Caco-2 (cell line): ENCODE measurements at regions not wholly inside any gene's neighbourhood (a gene's known extent, or its start where the extent isn't known, plus 50 kb on each side); places are given as distances from the start of the nearest gene placed in this dataset.
"Not testable (repeated sequence)": the region's sequence is repeated elsewhere in the genome, so short reads cannot be mapped to it uniquely, and the experiment has no call there.

Experiments
- BruUV-seq: library from RNA; stranded (reverse); fragments of 400-500 nt; replicated peaks from 2 replicates; lab custom pipeline; 2021; lab: Mats Ljungman, UMichigan
- CTCF ChIA-PET: fragments of 300-600 bp; sonication (Branson Sonifier 250); formaldehyde crosslinking; loops from one replicate; lab custom pipeline; 2022; ENCODE audit warnings: antibody characterized with exemption; lab: Charles Lee
- POLR2A ChIA-PET: fragments of 300-600 bp; sonication (Branson Sonifier 250); formaldehyde crosslinking; loops from one replicate; lab custom pipeline; 2022; ENCODE audit warnings: antibody characterized with exemption; lab: Charles Lee
- DNase-seq, 2 experiments: peaks; one replicate each; pipeline versions ENCODE4 v3.0.0 to v3.0.0-alpha.2; 2020 to 2022
- H3K27me3 ChIP-seq: replicated peaks from 2 replicates; pipeline ENCODE4 v1.6.0; 2011; ENCODE audit warnings: low read length; ENCODE audit not compliant: control insufficient read depth, insufficient read depth
- H3K36me3 ChIP-seq: 2 replicates; pipeline ENCODE4 v1.5.1; 2011; ENCODE audit warnings: low read length; ENCODE audit not compliant: control insufficient read depth, insufficient read depth
- H3K4me1 ChIP-seq: fragments of 250-450 bp; sonication (Bioruptor Pico); 2 replicates; pipeline ENCODE4 v1.5.1; 2020; ENCODE audit warnings: mild to moderate bottlenecking
- H3K4me3 ChIP-seq: 2 replicates; pipeline ENCODE4 v1.5.1; 2011; ENCODE audit warnings: low read depth, mild to moderate bottlenecking, control low read depth, low read length
- H3K9me3 ChIP-seq: fragments of 250-450 bp; sonication (Bioruptor Pico); 2 replicates; pipeline ENCODE4 v1.5.1; 2020; ENCODE audit warnings: mild to moderate bottlenecking, moderate library complexity
- H3K27ac Mint-ChIP-seq: one replicate; pipeline ENCODE4 v1.8.0; 2022; ENCODE audit warnings: mixed read lengths; ENCODE audit not compliant: unreplicated experiment
- H3K27me3 Mint-ChIP-seq: one replicate; pipeline ENCODE4 v1.8.0; 2022; ENCODE audit warnings: mixed read lengths; ENCODE audit not compliant: insufficient read depth, unreplicated experiment
- H3K36me3 Mint-ChIP-seq: one replicate; pipeline ENCODE4 v1.8.0; 2022; ENCODE audit warnings: mild to moderate bottlenecking, mixed read lengths; ENCODE audit not compliant: insufficient read depth, unreplicated experiment
- H3K4me1 Mint-ChIP-seq: one replicate; pipeline ENCODE4 v1.8.0; 2022; ENCODE audit warnings: low read depth, mixed read lengths; ENCODE audit not compliant: unreplicated experiment
- H3K4me3 Mint-ChIP-seq: one replicate; pipeline ENCODE4 v1.8.0; 2022; ENCODE audit warnings: mild to moderate bottlenecking, moderate library complexity, mixed read lengths; ENCODE audit not compliant: unreplicated experiment
- H3K9me3 Mint-ChIP-seq: one replicate; pipeline ENCODE4 v1.8.0; 2022; ENCODE audit warnings: mixed read lengths; ENCODE audit not compliant: unreplicated experiment
- intact Hi-C: fragments of 100-400 bp; cut with micrococcal nuclease; formaldehyde crosslinking; loops from one replicate; pipeline ENCODE4 v1.10.0; 2022; ENCODE audit not compliant: unreplicated experiment
- TF ChIP-seq, protein P1 (sequence below), 2 experiments: fragments of 200-600 bp in 1 of 2; IDR thresholded peaks; 1 replicate in 1 of 2; 2 replicates in 1 of 2; pipeline versions ENCODE4 v1.5.1 to v1.8.0; 2011 to 2022; ENCODE audit warnings: antibody characterized with exemption in 1 of 2, control low read depth in 1 of 2, inconsistent platforms in 1 of 2, low read depth in 1 of 2, low read length in 1 of 2, mild to moderate bottlenecking in 1 of 2, moderate library complexity in 1 of 2; ENCODE audit not compliant: insufficient read depth in 1 of 2, severe bottlenecking in 1 of 2, unreplicated experiment in 1 of 2

DNA sequence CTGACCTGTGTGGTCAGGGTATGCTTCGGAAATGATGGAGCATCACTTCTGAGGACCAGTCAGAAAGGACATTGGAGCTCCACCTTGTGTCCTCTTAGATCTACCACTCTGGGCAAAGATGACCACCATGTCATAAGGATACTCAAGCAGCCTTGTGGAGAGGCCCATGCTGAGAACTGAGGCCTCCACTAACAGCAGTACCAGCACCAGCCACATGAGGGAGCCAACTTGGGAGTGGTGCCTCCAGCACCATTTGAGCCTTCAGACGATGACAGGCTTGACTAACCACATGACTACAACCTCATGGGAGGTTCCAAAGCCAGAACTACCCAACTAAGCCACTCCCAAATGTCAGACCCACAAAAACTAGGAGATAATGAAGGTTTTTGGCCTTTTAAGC is 116.0 kb downstream of the NPTX2 start:
- Mint-ChIP-seq H3K4me3 (no peak overlapping the region), H3K27me3 (peaks cover 6% of the 10 kb centered on the region), H3K9me3 (no peaks in the 10 kb centered on the region), H3K36me3 (no peaks in the 10 kb centered on the region), H3K4me1 (peaks cover 6% of the 10 kb centered on the region), H3K27ac (no peak overlapping the region)
- TF ChIP-seq, protein P1, sequence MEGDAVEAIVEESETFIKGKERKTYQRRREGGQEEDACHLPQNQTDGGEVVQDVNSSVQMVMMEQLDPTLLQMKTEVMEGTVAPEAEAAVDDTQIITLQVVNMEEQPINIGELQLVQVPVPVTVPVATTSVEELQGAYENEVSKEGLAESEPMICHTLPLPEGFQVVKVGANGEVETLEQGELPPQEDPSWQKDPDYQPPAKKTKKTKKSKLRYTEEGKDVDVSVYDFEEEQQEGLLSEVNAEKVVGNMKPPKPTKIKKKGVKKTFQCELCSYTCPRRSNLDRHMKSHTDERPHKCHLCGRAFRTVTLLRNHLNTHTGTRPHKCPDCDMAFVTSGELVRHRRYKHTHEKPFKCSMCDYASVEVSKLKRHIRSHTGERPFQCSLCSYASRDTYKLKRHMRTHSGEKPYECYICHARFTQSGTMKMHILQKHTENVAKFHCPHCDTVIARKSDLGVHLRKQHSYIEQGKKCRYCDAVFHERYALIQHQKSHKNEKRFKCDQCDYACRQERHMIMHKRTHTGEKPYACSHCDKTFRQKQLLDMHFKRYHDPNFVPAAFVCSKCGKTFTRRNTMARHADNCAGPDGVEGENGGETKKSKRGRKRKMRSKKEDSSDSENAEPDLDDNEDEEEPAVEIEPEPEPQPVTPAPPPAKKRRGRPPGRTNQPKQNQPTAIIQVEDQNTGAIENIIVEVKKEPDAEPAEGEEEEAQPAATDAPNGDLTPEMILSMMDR (IDR thresholded peaks at IDR 0.05; ENCODE audit: insufficient read depth in 1 of 2, low read depth in 1 of 2, low read length in 1 of 2, severe bottlenecking in 1 of 2, unreplicated experiment in 1 of 2): peak; percentile 36 to 58
- H3K36me3 ChIP-seq: no peaks in the 10 kb centered on the region
- no TSS peak for BruUV-seq
- H3K4me1 ChIP-seq: no peaks in the 10 kb centered on the region
- intact Hi-C loops: no loop called here
- H3K9me3 ChIP-seq: no peaks in the 10 kb centered on the region; the same call in none of the 2 replicates
- ChIA-PET CTCF (no interaction called here), POLR2A (no interaction called here)
- H3K27me3 ChIP-seq: no peaks in the 10 kb centered on the region
- peak; percentile 68 to 75 for DNase-seq
- no peak overlapping the region for H3K4me3 ChIP-seq

DNA sequence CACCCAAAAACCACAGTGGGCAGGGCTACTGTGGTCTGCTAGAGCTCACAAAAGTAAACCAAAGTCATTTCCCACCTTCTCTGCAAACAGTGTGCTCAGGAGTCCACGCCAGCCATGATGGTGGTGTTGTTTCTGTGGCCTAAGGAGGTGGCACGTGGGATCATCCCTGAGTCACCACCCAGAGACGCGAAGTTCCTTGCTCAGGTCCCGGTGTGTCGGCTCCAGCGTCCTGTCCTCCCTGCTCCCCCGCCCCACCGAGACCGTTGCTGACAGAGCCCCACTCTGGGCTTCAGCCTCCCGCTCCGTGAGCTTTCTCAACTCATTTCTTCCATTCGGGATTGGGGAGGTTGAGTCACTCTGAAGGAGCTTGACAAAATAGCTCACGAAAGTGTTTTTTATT is 118.7 kb downstream of the NPTX2 start:
- no peaks in the 10 kb centered on the region for H3K9me3 Mint-ChIP-seq
- H3K4me1 ChIP-seq: no peaks in the 10 kb centered on the region
- H3K4me3 ChIP-seq: no peak overlapping the region
- BruUV-seq: no TSS peak
- intact Hi-C loops: no loop called here
- TF ChIP-seq, protein P1 (IDR thresholded peaks at IDR 0.05; ENCODE audit: insufficient read depth in 1 of 2, low read depth in 1 of 2, low read length in 1 of 2, severe bottlenecking in 1 of 2, unreplicated experiment in 1 of 2): no peak
- H3K9me3 ChIP-seq: no peaks in the 10 kb centered on the region; the same call in 1 of the 2 replicates
- H3K27me3 ChIP-seq: no peaks in the 10 kb centered on the region
- no peaks in the 10 kb centered on the region for H3K27me3 Mint-ChIP-seq
- ChIA-PET POLR2A (no interaction called here), CTCF (interaction anchor here (0.7 to 1.7 kb wide), 3 partner anchors 10 to 312 kb away, joined by 3 to 9 read pairs (median 4); no protein-coding TSS in a partner anchor)
- no peak overlapping the region for H3K27ac Mint-ChIP-seq
- H3K36me3 ChIP-seq: no peaks in the 10 kb centered on the region
- no peaks in the 10 kb centered on the region for H3K36me3 Mint-ChIP-seq
- no peak overlapping the region for H3K4me3 Mint-ChIP-seq
- no peaks in the 10 kb centered on the region for H3K4me1 Mint-ChIP-seq
- no peak for DNase-seq

DNA sequence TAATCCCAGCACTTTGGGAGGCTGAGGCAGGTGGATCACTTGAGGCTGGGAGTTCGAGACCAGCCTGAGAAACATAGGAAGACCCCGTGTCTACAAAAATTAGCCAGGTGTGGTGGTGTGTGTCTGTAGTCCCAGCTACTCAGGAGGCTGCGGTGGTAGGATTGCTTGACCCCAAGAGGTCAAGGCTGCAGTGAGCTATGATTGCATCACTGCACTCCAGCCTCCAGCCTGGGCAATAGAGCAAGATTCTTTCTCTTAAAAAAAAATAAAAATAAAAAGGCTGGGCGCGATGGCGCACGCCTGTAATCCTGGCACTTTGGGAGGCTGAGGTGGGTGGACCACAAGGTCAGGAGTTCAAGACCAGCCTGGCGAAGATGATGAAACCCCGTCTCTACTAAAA is 119.4 kb downstream of the NPTX2 start:
- H3K27me3 ChIP-seq, H3K9me3 ChIP-seq, H3K4me3 Mint-ChIP-seq, H3K27ac Mint-ChIP-seq, H3K9me3 Mint-ChIP-seq, H3K36me3 Mint-ChIP-seq, H3K36me3 ChIP-seq, intact Hi-C loops, POLR2A ChIA-PET, BruUV-seq, DNase-seq, H3K27me3 Mint-ChIP-seq, H3K4me1 ChIP-seq, H3K4me3 ChIP-seq, H3K4me1 Mint-ChIP-seq: not testable (repeated sequence)
- CTCF ChIA-PET: interaction anchor here (1.0 to 1.7 kb wide), 2 partner anchors 9 to 60 kb away, joined by 4 to 9 read pairs; no protein-coding TSS in a partner anchor
